ENCODE measurements at regions not wholly inside any gene's neighbourhood (a gene's known extent, or its start where the extent isn't known, plus 50 kb on each side); places are given as distances from the start of the nearest gene placed in this dataset.

DNA sequence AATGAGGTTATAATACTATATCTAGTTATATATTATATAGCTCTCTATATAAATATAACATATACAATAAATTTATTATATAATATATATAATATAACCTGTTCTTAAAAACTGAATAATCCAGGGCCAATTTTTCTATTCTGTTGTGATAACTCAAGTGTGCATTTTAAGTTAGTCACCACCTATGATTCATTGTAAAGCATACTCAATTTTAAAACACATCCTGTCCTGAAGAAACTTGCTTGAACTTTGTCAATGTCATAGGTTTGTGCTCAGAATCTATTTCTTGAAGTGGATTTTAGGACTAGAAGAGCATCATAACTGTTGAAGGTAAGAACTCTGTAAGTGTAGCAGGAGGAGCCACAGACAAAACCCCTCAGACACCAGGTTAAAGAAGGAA lies 1209.8 kb downstream of the REEP3 start:
- no peak for DNase-seq (ENCODE audit: low spot score)
- H3K4me1 ChIP-seq (replicated peaks) = no peaks in the 10 kb centered on the region
- no peaks in the 10 kb centered on the region for H3K27me3 ChIP-seq (replicated peaks; ENCODE audit: insufficient read depth)
- H3K36me3 ChIP-seq = no peaks in the 10 kb centered on the region
- TF ChIP-seq, protein P1, sequence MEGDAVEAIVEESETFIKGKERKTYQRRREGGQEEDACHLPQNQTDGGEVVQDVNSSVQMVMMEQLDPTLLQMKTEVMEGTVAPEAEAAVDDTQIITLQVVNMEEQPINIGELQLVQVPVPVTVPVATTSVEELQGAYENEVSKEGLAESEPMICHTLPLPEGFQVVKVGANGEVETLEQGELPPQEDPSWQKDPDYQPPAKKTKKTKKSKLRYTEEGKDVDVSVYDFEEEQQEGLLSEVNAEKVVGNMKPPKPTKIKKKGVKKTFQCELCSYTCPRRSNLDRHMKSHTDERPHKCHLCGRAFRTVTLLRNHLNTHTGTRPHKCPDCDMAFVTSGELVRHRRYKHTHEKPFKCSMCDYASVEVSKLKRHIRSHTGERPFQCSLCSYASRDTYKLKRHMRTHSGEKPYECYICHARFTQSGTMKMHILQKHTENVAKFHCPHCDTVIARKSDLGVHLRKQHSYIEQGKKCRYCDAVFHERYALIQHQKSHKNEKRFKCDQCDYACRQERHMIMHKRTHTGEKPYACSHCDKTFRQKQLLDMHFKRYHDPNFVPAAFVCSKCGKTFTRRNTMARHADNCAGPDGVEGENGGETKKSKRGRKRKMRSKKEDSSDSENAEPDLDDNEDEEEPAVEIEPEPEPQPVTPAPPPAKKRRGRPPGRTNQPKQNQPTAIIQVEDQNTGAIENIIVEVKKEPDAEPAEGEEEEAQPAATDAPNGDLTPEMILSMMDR (IDR thresholded peaks at IDR 0.05) = no peak
- TF ChIP-seq POLR2A (IDR thresholded peaks at IDR 0.05) = no peak
- TF ChIP-seq POLR2AphosphoS5 (IDR thresholded peaks at IDR 0.05) = no peak
- no peak overlapping the region for H3K27ac ChIP-seq
- H3K9me3 ChIP-seq = no peaks in the 10 kb centered on the region
- intact Hi-C loops (cut with DNase I) = no loop called here
- no peak overlapping the region for H3K4me3 ChIP-seq

DNA sequence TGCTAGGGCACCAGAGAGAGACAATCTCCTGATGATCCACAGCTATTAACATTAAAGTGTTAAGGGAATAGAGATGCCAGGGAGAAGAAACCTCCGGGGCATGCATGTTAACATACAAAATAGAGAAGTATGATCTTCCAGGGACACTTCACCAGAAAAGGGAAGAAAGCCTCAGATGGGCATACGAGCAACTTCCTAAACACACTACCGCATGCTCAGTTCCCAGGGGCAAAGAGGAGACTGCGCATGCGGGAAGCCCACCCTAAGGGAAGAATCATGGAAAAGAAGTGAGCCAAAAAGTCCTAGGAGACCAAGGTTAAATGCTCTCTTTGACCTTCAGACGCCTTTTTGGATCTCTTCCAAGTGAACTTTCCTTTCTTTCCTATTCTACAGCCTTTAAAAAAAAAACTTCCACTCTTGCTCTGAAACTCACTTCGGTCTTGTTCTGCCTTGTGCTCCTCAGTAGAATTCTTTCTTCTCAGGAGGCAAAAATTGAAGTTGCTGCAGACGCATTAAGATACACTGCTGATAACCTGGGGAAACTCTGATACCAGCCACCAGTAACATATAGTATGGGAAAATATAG lies 1211.3 kb downstream of the REEP3 start:
- DNase-seq (ENCODE audit: low spot score) = no peak
- intact Hi-C loops (cut with DNase I) = no loop called here
- H3K4me1 ChIP-seq (replicated peaks) = no peaks in the 10 kb centered on the region
- no peaks in the 10 kb centered on the region for H3K36me3 ChIP-seq
- H3K27ac ChIP-seq = no peak overlapping the region
- no peak overlapping the region for H3K4me3 ChIP-seq
- 77% methylated on average over 8 of the region's 8 CpGs for WGBS
- TF ChIP-seq, protein P1 (IDR thresholded peaks at IDR 0.05) = no peak
- TF ChIP-seq POLR2AphosphoS5 (IDR thresholded peaks at IDR 0.05) (no peak), POLR2A (IDR thresholded peaks at IDR 0.05) (no peak)
- no peaks in the 10 kb centered on the region for H3K27me3 ChIP-seq (replicated peaks; ENCODE audit: insufficient read depth)
- no peaks in the 10 kb centered on the region for H3K9me3 ChIP-seq

DNA sequence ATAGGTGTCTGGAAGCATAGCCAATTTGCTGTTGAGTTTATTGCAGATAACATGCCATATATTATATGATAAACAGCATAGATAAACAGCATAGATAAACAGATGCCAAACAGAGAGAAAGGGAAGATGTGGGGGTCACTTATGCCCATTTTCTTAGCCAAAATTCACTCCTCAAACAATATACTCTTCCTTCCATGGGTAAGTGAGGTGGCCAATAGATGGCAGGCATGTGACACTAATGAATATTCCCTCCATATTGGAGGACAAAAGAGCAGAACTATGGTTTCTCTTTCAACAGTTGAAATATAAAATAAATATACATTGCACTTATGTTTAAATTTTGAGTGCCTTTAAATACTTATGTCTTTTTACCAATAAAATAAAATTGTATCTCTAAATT lies 1212.8 kb downstream of the REEP3 start:
- Histone ChIP-seq H3K36me3 (no peaks in the 10 kb centered on the region), H3K9me3 (no peaks in the 10 kb centered on the region), H3K27ac (no peak overlapping the region), H3K4me3 (no peak overlapping the region), H3K27me3 (replicated peaks; ENCODE audit: insufficient read depth) (no peaks in the 10 kb centered on the region), H3K4me1 (replicated peaks) (no peaks in the 10 kb centered on the region)
- DNase-seq (ENCODE audit: low spot score) = no peak
- TF ChIP-seq POLR2AphosphoS5 (IDR thresholded peaks at IDR 0.05) (no peak), POLR2A (IDR thresholded peaks at IDR 0.05) (no peak)
- TF ChIP-seq, protein P1 (IDR thresholded peaks at IDR 0.05) = no peak
- intact Hi-C loops (cut with DNase I) = no loop called here

DNA sequence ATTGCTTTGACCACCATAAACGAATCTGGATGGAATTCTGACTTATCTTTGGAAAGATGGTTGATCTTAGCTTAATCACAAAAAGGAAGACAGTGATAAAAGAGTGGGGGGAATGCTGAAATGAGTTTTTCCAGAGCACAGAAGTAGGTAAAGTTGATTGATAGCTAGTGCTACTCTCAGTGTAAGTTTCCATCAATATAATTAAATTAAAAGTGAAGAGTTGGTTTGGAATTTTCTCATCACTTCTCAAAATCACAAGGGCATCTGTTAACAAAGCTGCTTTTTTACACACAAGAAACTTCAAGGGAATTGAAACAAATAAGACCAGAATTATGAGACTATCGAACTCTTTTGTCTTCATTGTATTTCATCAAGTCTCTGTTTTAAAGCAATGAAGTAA lies 1217.3 kb downstream of the REEP3 start:
- DNase-seq (ENCODE audit: low spot score) = no peak
- no peak for TF ChIP-seq POLR2AphosphoS5 (IDR thresholded peaks at IDR 0.05)
- TF ChIP-seq, protein P1 (IDR thresholded peaks at IDR 0.05) = no peak
- TF ChIP-seq POLR2A (IDR thresholded peaks at IDR 0.05) = no peak
- Histone ChIP-seq H3K36me3 (no peaks in the 10 kb centered on the region), H3K4me1 (replicated peaks) (no peaks in the 10 kb centered on the region), H3K27me3 (replicated peaks; ENCODE audit: insufficient read depth) (no peaks in the 10 kb centered on the region), H3K4me3 (no peak overlapping the region), H3K27ac (no peak overlapping the region), H3K9me3 (no peaks in the 10 kb centered on the region)
- 74% methylated on average over 2 of the region's 2 CpGs for WGBS
- intact Hi-C loops (cut with DNase I) = no loop called here

DNA sequence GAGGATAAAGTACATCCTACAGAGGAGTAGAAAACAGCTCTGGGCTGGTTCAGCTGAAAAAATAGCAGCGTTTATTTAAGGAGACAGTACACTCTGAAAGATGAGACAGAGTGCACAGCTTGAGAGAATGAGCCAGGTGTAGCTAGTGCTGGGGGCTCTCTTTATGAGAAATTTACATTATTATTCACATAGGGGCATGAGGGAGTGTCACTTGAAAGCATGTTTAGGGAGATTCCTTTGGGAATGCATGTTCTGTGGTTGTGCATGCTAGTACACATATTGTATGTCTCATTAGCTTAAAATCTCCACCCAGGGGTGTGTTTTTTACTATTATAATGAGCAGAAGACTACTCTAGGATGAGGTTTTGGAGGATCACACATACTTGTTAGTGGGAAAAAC lies 1224.4 kb downstream of the REEP3 start:
- no peak overlapping the region for H3K27ac ChIP-seq

More for the DNA sequence above, 1224.4 kb downstream of the REEP3 start:
- H3K27me3 ChIP-seq (replicated peaks; ENCODE audit: insufficient read depth) = no peaks in the 10 kb centered on the region
- no peak for DNase-seq (ENCODE audit: low spot score)
- WGBS = 42% methylated on average over 1 of the region's 1 CpG
- H3K4me3 ChIP-seq = no peak overlapping the region
- no peaks in the 10 kb centered on the region for H3K9me3 ChIP-seq
- intact Hi-C loops (cut with DNase I) = no loop called here
- TF ChIP-seq POLR2AphosphoS5 (IDR thresholded peaks at IDR 0.05) (no peak), POLR2A (IDR thresholded peaks at IDR 0.05) (no peak)
- TF ChIP-seq, protein P1 (IDR thresholded peaks at IDR 0.05) = no peak
- H3K36me3 ChIP-seq = no peaks in the 10 kb centered on the region
- H3K4me1 ChIP-seq (replicated peaks) = no peaks in the 10 kb centered on the region
